OCI-M2 (cell line): ENCODE measurements at regions not wholly inside any gene's neighbourhood (a gene's known extent, or its start where the extent isn't known, plus 50 kb on each side); places are given as distances from the start of the nearest gene placed in this dataset.

Experiments
- DNase-seq: peaks from one replicate; lab custom pipeline; 2025; ENCODE audit not compliant: unreplicated experiment; lab: John Stamatoyannopoulos, UW

GRCh38 chr2:181374781-181375675 is 82.2 kb upstream of the ITGA4 start:
- DNase-seq, result no peak

- DNase-seq, result no peak
Observed at GRCh38 chr2:181376442-181376841, 80.7 kb upstream of the ITGA4 start.

- DNase-seq, result no peak
Observed at GRCh38 chr2:181376999-181377398, 80.2 kb upstream of the ITGA4 start.

- no peak for DNase-seq
Observed at GRCh38 chr2:181378491-181378890, 78.7 kb upstream of the ITGA4 start.

- DNase-seq, result peak; percentile 58
Observed at GRCh38 chr2:181380581-181380980, 76.6 kb upstream of the ITGA4 start.

GRCh38 chr2:181384923-181385322 is 72.3 kb upstream of the ITGA4 start:
- DNase-seq, result no peak

GRCh38 chr2:181389524-181389923 is 67.7 kb upstream of the ITGA4 start:
- DNase-seq, result no peak

GRCh38 chr2:181393472-181393871 is 63.7 kb upstream of the ITGA4 start:
- no peak for DNase-seq

GRCh38 chr2:181394741-181395437 is 62.3 kb upstream of the ITGA4 start:
- DNase-seq, result no peak

GRCh38 chr2:181395851-181396250 is 61.3 kb upstream of the ITGA4 start:
- no peak for DNase-seq

GRCh38 chr2:181396256-181397123 is 60.7 kb upstream of the ITGA4 start:
- no peak for DNase-seq

- no peak for DNase-seq
Observed at GRCh38 chr2:181397331-181397730, 59.9 kb upstream of the ITGA4 start.

- no peak for DNase-seq
Observed at GRCh38 chr2:181398000-181398399, 59.2 kb upstream of the ITGA4 start.

GRCh38 chr2:181399027-181399426 is 58.2 kb upstream of the ITGA4 start:
- no peak for DNase-seq

- DNase-seq, result no peak
Observed at GRCh38 chr2:181404472-181404871, 52.7 kb upstream of the ITGA4 start.

- DNase-seq, result no peak
Observed at GRCh38 chr2:181407171-181407570, 50.0 kb upstream of the ITGA4 start.
